CD4-positive, alpha-beta T cell (primary cell): ENCODE measurements at regions not wholly inside any gene's neighbourhood (a gene's known extent, or its start where the extent isn't known, plus 50 kb on each side); places are given as distances from the start of the nearest gene placed in this dataset.

Experiments used
- ATAC-seq: fragments of 200-7000 bp; cut with Tn5 transposase; one replicate; pipeline ENCODE4 v1.10.0; 2022; ENCODE audit warnings: mild to moderate bottlenecking; ENCODE audit not compliant: poor library complexity
- CTCF ChIA-PET: fragments of 350-600 bp; sonication (Branson Sonifier 250); formaldehyde crosslinking; loops from one replicate; lab custom pipeline; 2021; ENCODE audit warnings: antibody characterized with exemption, inconsistent platforms; lab: Charles Lee
- POLR2A ChIA-PET: fragments of 350-600 bp; sonication (Branson Sonifier 250); formaldehyde crosslinking; loops from one replicate; lab custom pipeline; 2021; ENCODE audit warnings: antibody characterized with exemption, inconsistent platforms; lab: Charles Lee
- DNase-seq, 14 experiments: peaks; one replicate each; pipeline ENCODE4 v3.0.0-alpha.2; 2013 to 2020; ENCODE audit warnings: mixed read lengths in 2 of 14
- H3K27ac ChIP-seq, 2 donors: one replicate each; pipeline versions ENCODE4 v1.5.1 to v1.7.0; 2013; ENCODE audit warnings: low read length in 2 of 2, low read depth in 1 of 2, mild to moderate bottlenecking in 1 of 2
- H3K27me3 ChIP-seq, 2 experiments: 1 replicate in 1 of 2; 2 replicates in 1 of 2; pipeline versions ENCODE4 v1.6.1 to v1.7.0; 2013; ENCODE audit warnings: low read length in 2 of 2, control low read depth in 1 of 2, mild to moderate bottlenecking in 1 of 2, moderate library complexity in 1 of 2; ENCODE audit not compliant: insufficient read depth in 2 of 2, control insufficient read depth in 1 of 2
- H3K36me3 ChIP-seq: one replicate; pipeline ENCODE4 v1.6.1; 2013; ENCODE audit warnings: low read length, control low read depth; ENCODE audit not compliant: insufficient read depth
- H3K4me1 ChIP-seq: one replicate; pipeline ENCODE4 v1.6.1; 2013; ENCODE audit warnings: low read length, control low read depth; ENCODE audit not compliant: insufficient read depth
- H3K4me3 ChIP-seq: one replicate; pipeline ENCODE4 v1.5.1; 2013; ENCODE audit warnings: mild to moderate bottlenecking, low read length, moderate library complexity
- H3K9me3 ChIP-seq, 2 experiments: 1 replicate in 1 of 2; 2 replicates in 1 of 2; pipeline versions ENCODE4 v1.6.1 to v1.7.0; 2013; ENCODE audit warnings: low read length in 2 of 2, mild to moderate bottlenecking in 2 of 2, control low read depth in 1 of 2, moderate library complexity in 1 of 2; ENCODE audit not compliant: control insufficient read depth in 1 of 2, insufficient read depth in 1 of 2
- H3K27ac Mint-ChIP-seq: one replicate; pipeline ENCODE4 v1.8.0; 2020; ENCODE audit warnings: mixed read lengths
- H3K27me3 Mint-ChIP-seq: one replicate; pipeline ENCODE4 v1.8.0; 2021; ENCODE audit warnings: mixed read lengths
- H3K36me3 Mint-ChIP-seq: one replicate; pipeline ENCODE4 v1.8.0; 2021; ENCODE audit warnings: low read depth, mixed read lengths
- H3K4me1 Mint-ChIP-seq: one replicate; pipeline ENCODE4 v1.8.0; 2021; ENCODE audit warnings: low read depth, mixed read lengths
- H3K4me3 Mint-ChIP-seq: one replicate; pipeline ENCODE4 v1.8.0; 2020; ENCODE audit warnings: mild to moderate bottlenecking, mixed read lengths
- H3K9me3 Mint-ChIP-seq: one replicate; pipeline ENCODE4 v1.8.0; 2020; ENCODE audit warnings: mixed read lengths
- intact Hi-C, 2 experiments: fragments of 100-400 bp; cut with DNase I in 1 of 2; cut with micrococcal nuclease in 1 of 2; formaldehyde crosslinking; loops; one replicate each; pipeline versions ENCODE4 v1.15.1 to v1.9.0; 2023 to 2025; cut with DNase I, micrococcal nuclease
- TF ChIP-seq, protein P1 (sequence below): fragments of 200-600 bp; IDR thresholded peaks from one replicate; pipeline ENCODE4 v1.8.0; 2022; ENCODE audit warnings: antibody characterized with exemption, mild to moderate bottlenecking

DNA sequence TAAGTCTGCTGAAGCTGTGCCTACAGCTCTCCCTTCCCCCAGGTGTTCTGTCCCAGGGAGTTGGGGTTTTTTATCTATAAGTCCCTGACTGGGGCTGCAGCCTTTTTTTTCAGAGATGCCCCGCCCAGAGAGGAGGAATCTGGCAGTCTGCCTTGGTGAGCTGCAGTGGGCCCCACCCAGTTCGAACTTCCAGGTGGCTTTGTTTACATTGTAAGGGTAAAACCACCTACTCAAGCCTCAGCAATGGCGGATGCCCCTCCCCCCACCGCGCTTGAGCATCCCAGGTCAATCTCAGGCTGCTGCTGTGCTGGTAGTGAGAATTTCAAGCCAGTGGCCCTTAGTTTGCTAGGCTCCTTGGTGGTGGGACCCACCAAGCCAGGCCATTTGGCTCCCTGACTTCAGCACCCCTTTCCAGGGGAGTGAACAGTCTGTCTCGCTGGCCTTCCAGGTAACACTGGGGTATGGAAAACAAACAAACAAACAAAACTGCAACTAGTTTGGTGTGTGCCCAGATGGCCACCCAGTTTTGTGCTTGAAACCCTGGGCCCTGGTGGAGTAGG, 189.4 kb downstream of the MFSD1 start:
- Mint-ChIP-seq H3K4me1 (no peaks in the 10 kb centered on the region), H3K27ac (no peak overlapping the region), H3K4me3 (no peak overlapping the region), H3K36me3 (no peaks in the 10 kb centered on the region), H3K27me3 (peaks cover 12% of the 10 kb centered on the region), H3K9me3 (peaks cover 2% of the 10 kb centered on the region)
- no peaks in the 10 kb centered on the region for H3K27me3 ChIP-seq
- peaks cover 0 to 12% of the 10 kb centered on the region in 2 experiments for H3K9me3 ChIP-seq
- no peaks in the 10 kb centered on the region for H3K4me1 ChIP-seq
- H3K4me3 ChIP-seq = no peak overlapping the region
- no peak overlapping the region for H3K27ac ChIP-seq
- POLR2A ChIA-PET = no interaction called here
- CTCF ChIA-PET = no interaction called here
- TF ChIP-seq, protein P1, sequence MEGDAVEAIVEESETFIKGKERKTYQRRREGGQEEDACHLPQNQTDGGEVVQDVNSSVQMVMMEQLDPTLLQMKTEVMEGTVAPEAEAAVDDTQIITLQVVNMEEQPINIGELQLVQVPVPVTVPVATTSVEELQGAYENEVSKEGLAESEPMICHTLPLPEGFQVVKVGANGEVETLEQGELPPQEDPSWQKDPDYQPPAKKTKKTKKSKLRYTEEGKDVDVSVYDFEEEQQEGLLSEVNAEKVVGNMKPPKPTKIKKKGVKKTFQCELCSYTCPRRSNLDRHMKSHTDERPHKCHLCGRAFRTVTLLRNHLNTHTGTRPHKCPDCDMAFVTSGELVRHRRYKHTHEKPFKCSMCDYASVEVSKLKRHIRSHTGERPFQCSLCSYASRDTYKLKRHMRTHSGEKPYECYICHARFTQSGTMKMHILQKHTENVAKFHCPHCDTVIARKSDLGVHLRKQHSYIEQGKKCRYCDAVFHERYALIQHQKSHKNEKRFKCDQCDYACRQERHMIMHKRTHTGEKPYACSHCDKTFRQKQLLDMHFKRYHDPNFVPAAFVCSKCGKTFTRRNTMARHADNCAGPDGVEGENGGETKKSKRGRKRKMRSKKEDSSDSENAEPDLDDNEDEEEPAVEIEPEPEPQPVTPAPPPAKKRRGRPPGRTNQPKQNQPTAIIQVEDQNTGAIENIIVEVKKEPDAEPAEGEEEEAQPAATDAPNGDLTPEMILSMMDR = no peak
- DNase-seq = no peak
- no peaks in the 10 kb centered on the region for H3K36me3 ChIP-seq
- intact Hi-C loops = no loop called here
- ATAC-seq = no peak

DNA sequence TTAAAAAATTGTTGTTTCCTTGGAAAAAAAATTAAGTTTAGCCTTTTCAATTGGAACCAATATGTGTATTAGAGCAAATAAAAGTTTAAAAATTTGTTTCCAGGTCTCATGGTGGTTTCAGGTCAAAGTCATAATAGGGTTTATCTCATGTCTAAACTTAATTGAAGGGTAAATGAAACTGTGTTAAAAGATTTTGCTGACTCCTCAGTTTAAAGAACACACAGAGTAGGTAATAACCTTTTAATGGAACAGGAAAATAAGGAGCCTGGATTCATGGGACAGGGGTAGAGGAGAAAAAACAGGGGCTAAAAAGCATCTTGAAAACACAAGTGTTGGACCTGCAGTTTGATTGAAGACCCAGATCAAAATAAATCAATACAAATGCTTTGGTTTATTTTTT, 190.6 kb downstream of the MFSD1 start:
- TF ChIP-seq, protein P1 = no peak
- no peak overlapping the region for H3K4me3 Mint-ChIP-seq
- no peak overlapping the region for H3K4me3 ChIP-seq
- no peaks in the 10 kb centered on the region for H3K4me1 ChIP-seq
- H3K27me3 ChIP-seq = no peaks in the 10 kb centered on the region
- no peaks in the 10 kb centered on the region for H3K36me3 ChIP-seq
- intact Hi-C loops = no loop called here
- H3K27me3 Mint-ChIP-seq = peaks cover 12% of the 10 kb centered on the region
- H3K4me1 Mint-ChIP-seq = no peaks in the 10 kb centered on the region
- no peak overlapping the region for H3K27ac ChIP-seq
- peaks cover 2% of the 10 kb centered on the region for H3K9me3 Mint-ChIP-seq
- no peak overlapping the region for H3K27ac Mint-ChIP-seq
- POLR2A ChIA-PET = no interaction called here
- ATAC-seq = no peak
- H3K36me3 Mint-ChIP-seq = no peaks in the 10 kb centered on the region
- CTCF ChIA-PET = no interaction called here
- H3K9me3 ChIP-seq = peaks cover 0 to 12% of the 10 kb centered on the region in 2 experiments
- DNase-seq = no peak

DNA sequence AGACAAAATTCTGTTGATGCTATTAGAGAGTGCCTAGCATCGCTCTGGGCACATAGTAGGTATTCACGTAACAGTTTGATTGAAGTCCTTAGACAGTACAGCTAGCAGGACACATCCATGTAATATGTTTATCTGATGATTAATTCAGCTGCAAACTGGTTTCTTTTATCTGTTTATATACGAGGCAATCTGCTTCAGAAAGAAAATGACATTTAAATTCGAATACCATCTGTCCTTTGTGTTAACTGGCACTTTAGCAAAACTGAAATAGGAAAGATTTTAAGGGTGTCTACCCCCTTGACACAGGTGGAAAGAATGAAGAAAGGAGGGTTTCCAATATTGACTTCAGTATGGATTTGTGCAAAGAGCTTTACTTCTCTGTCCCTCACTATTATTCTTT, 192.5 kb downstream of the MFSD1 start:
- no peak overlapping the region for H3K27ac Mint-ChIP-seq
- H3K9me3 Mint-ChIP-seq = no peaks in the 10 kb centered on the region
- ATAC-seq = no peak
- DNase-seq = no peak
- intact Hi-C loops = no loop called here
- peaks cover 12% of the 10 kb centered on the region for H3K27me3 Mint-ChIP-seq
- H3K36me3 Mint-ChIP-seq = no peaks in the 10 kb centered on the region
- H3K4me1 ChIP-seq = no peaks in the 10 kb centered on the region
- POLR2A ChIA-PET = no interaction called here
- no peaks in the 10 kb centered on the region for H3K36me3 ChIP-seq
- H3K4me1 Mint-ChIP-seq = no peaks in the 10 kb centered on the region
- no peak overlapping the region for H3K27ac ChIP-seq
- CTCF ChIA-PET = no interaction called here
- peaks cover 0 to 12% of the 10 kb centered on the region in 2 experiments for H3K9me3 ChIP-seq
- H3K27me3 ChIP-seq = no peaks in the 10 kb centered on the region
- TF ChIP-seq, protein P1 = no peak
- no peak overlapping the region for H3K4me3 ChIP-seq
- no peak overlapping the region for H3K4me3 Mint-ChIP-seq
